NCI-H2227 (cell line): ENCODE measurements at regions not wholly inside any gene's neighbourhood (a gene's known extent, or its start where the extent isn't known, plus 50 kb on each side); places are given as distances from the start of the nearest gene placed in this dataset.
"Not testable (repeated sequence)": the region's sequence is repeated elsewhere in the genome, so short reads cannot be mapped to it uniquely, and the experiment has no call there.

Source experiments
- DNase-seq: peaks from one replicate; lab custom pipeline; 2025; ENCODE audit not compliant: unreplicated experiment; lab: John Stamatoyannopoulos, UW

DNA sequence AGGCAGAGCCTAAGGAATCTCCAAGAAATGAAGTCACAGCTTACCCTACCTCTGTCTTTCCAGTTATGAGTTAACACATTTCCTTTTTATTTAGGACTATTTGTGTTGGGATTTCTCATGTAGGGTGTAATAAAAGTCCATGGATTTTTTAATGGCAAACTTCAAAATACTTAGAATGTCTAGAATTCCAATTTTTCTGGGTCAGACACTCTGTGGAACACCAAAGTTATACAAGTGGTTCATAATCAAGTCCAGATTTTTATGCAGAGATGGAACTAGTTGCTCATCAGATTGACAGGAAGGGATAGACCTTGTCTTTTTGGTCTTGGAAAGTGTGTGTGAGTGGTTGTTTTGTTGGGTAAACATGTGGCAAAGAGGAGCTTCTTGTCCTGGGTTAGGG, 69.8 kb upstream of the ADRA1D start:
- DNase-seq, result no peak

DNA sequence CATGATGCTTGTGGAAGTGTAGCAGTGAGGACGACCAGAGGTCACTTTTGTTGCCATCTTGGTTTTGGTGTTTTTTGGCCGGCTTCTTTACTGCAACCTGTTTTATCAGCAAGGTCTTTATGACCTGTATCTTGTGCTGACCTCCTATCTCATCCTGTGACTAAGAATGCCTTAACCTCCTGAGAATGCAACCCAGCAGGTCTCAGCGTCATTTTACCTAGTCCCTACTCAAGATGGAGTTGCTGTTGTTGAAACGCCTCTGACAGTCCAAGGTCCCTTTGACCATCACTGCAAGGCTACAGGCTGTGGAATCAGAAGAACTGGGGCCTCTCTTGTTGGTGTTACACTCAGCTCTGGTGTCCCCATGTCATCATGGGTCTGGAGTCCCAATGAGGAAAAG, 61.5 kb upstream of the ADRA1D start:
- DNase-seq, result not testable (repeated sequence)

DNA sequence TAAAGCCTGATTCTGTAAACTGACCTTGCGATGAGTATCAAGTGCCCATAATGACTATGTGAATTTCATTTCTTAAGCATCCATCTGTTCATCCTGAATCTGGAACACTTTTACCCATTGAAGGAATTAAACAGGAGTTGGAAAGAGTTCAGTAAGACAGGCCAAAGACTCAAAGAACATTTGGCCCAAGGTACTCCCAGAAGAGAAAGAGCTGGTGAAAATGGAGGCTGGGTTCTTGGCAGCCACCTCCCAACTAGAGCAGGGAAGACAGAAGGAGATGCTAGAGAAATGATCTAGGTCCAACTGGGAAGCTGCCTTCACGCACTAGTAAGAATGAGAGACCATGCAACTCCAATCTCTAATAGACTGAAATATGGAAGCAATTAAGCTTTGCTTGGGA, 57.1 kb upstream of the ADRA1D start:
- DNase-seq, result no peak

DNA sequence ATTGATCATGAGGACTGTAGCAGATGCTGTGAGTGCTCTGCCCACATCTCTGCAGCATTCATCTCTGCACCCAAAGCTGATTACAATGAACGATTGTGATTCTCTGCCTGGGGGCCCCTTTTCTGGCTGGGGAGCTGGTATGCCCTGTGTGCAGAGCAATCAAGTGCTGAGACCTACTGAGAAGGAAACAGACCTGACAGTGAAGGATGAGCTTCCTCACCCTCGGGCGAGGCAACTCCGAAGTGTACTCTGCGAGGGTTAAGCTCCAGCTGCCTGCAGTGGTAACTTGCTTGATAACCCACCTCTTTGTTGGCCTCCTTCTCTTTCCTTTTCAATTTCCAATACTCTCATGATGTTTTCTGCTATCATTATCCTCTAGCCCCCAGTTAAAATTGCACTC, 56.0 kb upstream of the ADRA1D start:
- DNase-seq, result no peak

DNA sequence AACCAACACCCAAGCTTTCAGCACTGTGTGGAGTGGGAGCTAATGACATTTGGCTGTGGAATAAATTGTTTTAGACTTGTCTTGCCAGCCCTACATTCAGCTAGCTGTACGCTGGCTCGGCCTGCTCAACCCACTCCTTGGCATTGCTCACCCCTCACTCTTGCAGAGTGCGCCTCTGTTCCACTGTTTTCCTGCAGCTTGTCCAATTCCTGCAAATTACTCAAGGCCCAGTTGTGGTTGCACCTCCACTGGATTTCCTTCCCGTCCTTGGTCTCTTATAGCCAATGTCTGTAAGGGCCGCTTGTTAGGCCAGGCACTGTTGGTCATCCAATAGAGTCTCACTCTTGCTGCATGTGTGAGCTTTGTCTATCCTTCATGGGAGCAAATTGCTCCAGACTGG, 55.5 kb upstream of the ADRA1D start:
- no peak for DNase-seq

DNA sequence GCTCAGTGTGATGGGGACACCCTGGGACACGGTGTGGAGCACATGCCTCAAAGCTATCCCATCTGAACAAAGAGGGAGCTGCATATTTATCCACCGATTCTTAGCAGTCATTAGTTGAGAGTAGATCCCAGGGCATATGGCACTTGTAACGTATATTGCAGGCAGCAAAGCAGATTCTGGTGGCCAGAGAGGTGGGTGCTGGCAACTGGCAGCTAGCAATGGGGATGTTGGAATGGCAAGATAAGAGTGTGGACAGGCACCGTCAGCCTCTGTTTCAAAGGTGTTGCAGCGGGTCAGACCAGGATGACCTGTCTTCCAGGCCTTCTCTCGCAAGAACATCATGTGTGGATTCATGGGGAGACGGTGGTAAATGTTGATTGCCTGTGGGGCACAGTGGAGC, 54.0 kb upstream of the ADRA1D start:
- DNase-seq, result no peak

DNA sequence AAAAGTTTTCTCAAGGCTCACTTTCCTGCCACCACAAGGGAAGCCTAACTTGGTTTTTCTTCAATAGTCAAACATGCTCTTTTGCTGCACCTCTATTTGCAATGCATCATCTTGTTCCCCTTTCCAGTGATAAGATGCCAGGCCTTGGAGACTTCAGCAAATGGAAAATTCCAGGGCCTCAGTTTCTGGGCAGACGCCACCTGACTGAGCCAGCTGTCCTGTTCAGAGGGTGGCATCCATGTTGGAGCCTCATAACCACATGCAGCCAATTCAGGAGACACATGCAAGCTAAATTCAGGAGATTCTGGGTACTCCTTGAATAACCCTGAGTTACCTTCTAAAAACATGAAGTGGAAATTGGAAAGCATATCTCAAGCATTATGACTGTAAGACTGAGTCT, 51.8 kb upstream of the ADRA1D start:
- no peak for DNase-seq

DNA sequence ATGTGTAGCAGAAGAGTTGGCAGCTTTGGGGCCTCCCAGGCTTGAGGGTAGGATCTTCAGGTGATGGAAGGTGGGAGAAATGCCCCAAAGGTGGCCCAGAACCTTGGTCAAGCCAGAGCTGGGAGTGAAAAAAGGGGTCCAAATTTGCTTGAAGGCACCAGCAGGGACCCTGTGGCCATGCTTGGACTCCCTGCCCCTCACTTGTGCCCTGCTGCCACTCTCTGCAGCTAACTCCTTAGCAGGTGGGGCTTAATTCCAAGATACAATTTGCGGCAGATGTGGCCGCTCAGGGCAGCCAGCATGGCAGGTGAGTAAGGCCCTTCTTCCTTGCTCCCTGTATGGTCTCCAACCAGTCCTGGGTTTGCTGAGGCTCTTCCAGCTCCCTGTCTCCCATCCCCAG, 51.3 kb upstream of the ADRA1D start:
- no peak for DNase-seq

DNA sequence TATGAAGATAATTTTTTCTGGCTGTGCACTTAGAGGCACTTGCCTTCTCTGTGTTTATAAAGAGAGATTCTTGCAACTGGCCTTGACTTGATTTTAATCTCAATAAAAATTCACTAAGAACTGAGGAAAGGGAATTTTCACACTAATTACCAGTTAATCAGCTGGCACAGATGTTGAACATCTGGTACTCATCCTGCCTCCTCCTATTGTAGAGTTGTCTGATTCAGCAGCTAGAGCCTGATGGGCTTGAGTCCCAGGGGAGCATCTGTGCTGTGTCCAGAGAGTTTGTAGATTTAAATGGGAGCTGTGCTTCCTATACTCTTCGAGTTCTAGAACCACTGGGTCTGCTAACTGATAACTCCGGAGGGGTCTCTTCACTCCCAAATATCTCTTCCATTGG, 50.7 kb upstream of the ADRA1D start:
- no peak for DNase-seq

DNA sequence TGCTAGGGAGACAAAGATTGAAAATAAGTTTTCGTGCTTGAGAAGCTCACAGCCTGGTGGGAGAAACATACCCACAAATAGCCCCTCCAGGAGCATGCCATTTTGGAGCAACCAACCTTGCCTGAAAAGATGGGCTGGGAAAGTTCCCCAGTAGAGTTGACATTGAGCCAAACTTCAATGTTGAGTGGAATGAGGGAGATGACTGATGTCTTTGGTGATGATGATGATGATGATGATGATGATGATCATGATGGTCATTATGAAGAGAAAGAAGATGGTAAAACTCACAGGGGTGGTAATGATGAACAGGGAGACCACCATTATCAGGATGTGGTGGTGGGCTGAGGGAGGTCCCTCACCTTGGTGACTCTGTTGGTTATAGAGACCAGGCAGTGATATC, 50.1 kb upstream of the ADRA1D start:
- DNase-seq, result no peak
